Middle frontal gyrus (tissue), 1 donor: ENCODE measurements at regions not wholly inside any gene's neighbourhood (a gene's known extent, or its start where the extent isn't known, plus 50 kb on each side); places are given as distances from the start of the nearest gene placed in this dataset.

Source experiments
- DNase-seq: peaks from one replicate; pipeline ENCODE4 v3.0.0-alpha.2; 2015; ENCODE audit warnings: low spot score; ENCODE audit errors: extremely low spot score

GRCh38 chr12:77362509-77363210 lies 297.3 kb upstream of the E2F7 start:
- DNase-seq, result no peak

GRCh38 chr12:77357655-77358054 lies 292.3 kb upstream of the E2F7 start:
- no peak for DNase-seq

- no peak for DNase-seq
Observed at GRCh38 chr12:77354766-77355362, 289.5 kb upstream of the E2F7 start.

- peak; percentile 58 for DNase-seq
Observed at GRCh38 chr12:77352946-77353345, 287.6 kb upstream of the E2F7 start.

GRCh38 chr12:77351860-77352259 lies 286.5 kb upstream of the E2F7 start:
- no peak for DNase-seq

GRCh38 chr12:77349689-77350370 lies 284.5 kb upstream of the E2F7 start:
- no peak for DNase-seq

GRCh38 chr12:77347017-77347416 lies 281.6 kb upstream of the E2F7 start:
- no peak for DNase-seq

GRCh38 chr12:77345336-77345735 lies 280.0 kb upstream of the E2F7 start:
- no peak for DNase-seq

- no peak for DNase-seq
Observed at GRCh38 chr12:77344651-77345050, 279.3 kb upstream of the E2F7 start.

- no peak for DNase-seq
Observed at GRCh38 chr12:77343291-77343690, 277.9 kb upstream of the E2F7 start.

- no peak for DNase-seq
Observed at GRCh38 chr12:77342253-77342652, 276.9 kb upstream of the E2F7 start.

GRCh38 chr12:77339610-77340009 lies 274.2 kb upstream of the E2F7 start:
- no peak for DNase-seq

- DNase-seq, result no peak
Observed at GRCh38 chr12:77337362-77337761, 272.0 kb upstream of the E2F7 start.

- DNase-seq, result no peak
Observed at GRCh38 chr12:77334806-77335205, 269.4 kb upstream of the E2F7 start.

GRCh38 chr12:77328326-77328725 lies 263.0 kb upstream of the E2F7 start:
- no peak for DNase-seq

GRCh38 chr12:77325511-77326236 lies 260.3 kb upstream of the E2F7 start:
- no peak for DNase-seq

- DNase-seq, result peak; percentile 68
Observed at GRCh38 chr12:77324763-77325468, 259.5 kb upstream of the E2F7 start.

- no peak for DNase-seq
Observed at GRCh38 chr12:77324416-77324762, 259.0 kb upstream of the E2F7 start.

- DNase-seq, result no peak
Observed at GRCh38 chr12:77323788-77324415, 258.5 kb upstream of the E2F7 start.

- DNase-seq, result no peak
Observed at GRCh38 chr12:77319166-77319565, 253.8 kb upstream of the E2F7 start.

GRCh38 chr12:77315407-77315806 lies 250.0 kb upstream of the E2F7 start:
- DNase-seq, result no peak
